ENCODE measurements at regions not wholly inside any gene's neighbourhood (a gene's known extent, or its start where the extent isn't known, plus 50 kb on each side); places are given as distances from the start of the nearest gene placed in this dataset.

GRCh38 chr2:128371248-128371630, 52.6 kb upstream of the HS6ST1 start:
- no peak overlapping the region for H3K4me3 ChIP-seq (ENCODE audit: low read depth, low read length)
- H3K4me1 ChIP-seq = no peaks in the 10 kb centered on the region
- no peak overlapping the region for H3K27ac ChIP-seq
- H3K79me2 ChIP-seq = no peaks in the 10 kb centered on the region
- TF ChIP-seq CTCF (IDR thresholded peaks at IDR 0.05) = no peak
- no peak overlapping the region for H3K4me2 ChIP-seq (ENCODE audit: low read length)
- no peak overlapping the region for H3K9ac ChIP-seq
- no peaks in the 10 kb centered on the region for H3K27me3 ChIP-seq (ENCODE audit: control insufficient read depth, insufficient read depth, low read length)
- no peaks in the 10 kb centered on the region for H3K36me3 ChIP-seq (ENCODE audit: control insufficient read depth, insufficient read depth, low read length)
- H3K9me3 ChIP-seq (ENCODE audit: control insufficient read depth, low read length) = no peaks in the 10 kb centered on the region
- no peak overlapping the region for H2AFZ ChIP-seq

GRCh38 chr2:128371648-128372345, 53.1 kb upstream of the HS6ST1 start:
- H2AFZ ChIP-seq = no peak overlapping the region

GRCh38 chr2:128372621-128373341, 54.1 kb upstream of the HS6ST1 start:
- Histone ChIP-seq H3K9ac (no peak overlapping the region), H3K4me1 (no peaks in the 10 kb centered on the region), H3K36me3 (ENCODE audit: control insufficient read depth, insufficient read depth, low read length) (no peaks in the 10 kb centered on the region), H3K9me3 (ENCODE audit: control insufficient read depth, low read length) (no peaks in the 10 kb centered on the region), H3K27me3 (ENCODE audit: control insufficient read depth, insufficient read depth, low read length) (no peaks in the 10 kb centered on the region), H2AFZ (no peak overlapping the region), H3K4me3 (ENCODE audit: low read depth, low read length) (no peak overlapping the region), H3K27ac (no peak overlapping the region), H3K4me2 (ENCODE audit: low read length) (no peak overlapping the region), H3K79me2 (no peaks in the 10 kb centered on the region)
- no peak for TF ChIP-seq CTCF (IDR thresholded peaks at IDR 0.05)

More at GRCh38 chr2:128371648-128372345, 53.1 kb upstream of the HS6ST1 start:
- Histone ChIP-seq H3K4me2 (ENCODE audit: low read length) (no peak overlapping the region), H3K9me3 (ENCODE audit: control insufficient read depth, low read length) (no peaks in the 10 kb centered on the region), H3K36me3 (ENCODE audit: control insufficient read depth, insufficient read depth, low read length) (no peaks in the 10 kb centered on the region), H3K4me1 (no peaks in the 10 kb centered on the region), H3K27ac (no peak overlapping the region), H3K27me3 (ENCODE audit: control insufficient read depth, insufficient read depth, low read length) (no peaks in the 10 kb centered on the region), H3K79me2 (no peaks in the 10 kb centered on the region), H3K4me3 (ENCODE audit: low read depth, low read length) (no peak overlapping the region), H3K9ac (no peak overlapping the region)
- no peak for TF ChIP-seq CTCF (IDR thresholded peaks at IDR 0.05)

- no peak overlapping the region for H3K27ac ChIP-seq
- no peak overlapping the region for H3K4me2 ChIP-seq (ENCODE audit: low read length)
- H3K4me3 ChIP-seq (ENCODE audit: low read depth, low read length) = no peak overlapping the region
- no peak for TF ChIP-seq CTCF (IDR thresholded peaks at IDR 0.05)
- no peaks in the 10 kb centered on the region for H3K36me3 ChIP-seq (ENCODE audit: control insufficient read depth, insufficient read depth, low read length)
- H3K9ac ChIP-seq = no peak overlapping the region
- H3K79me2 ChIP-seq = no peaks in the 10 kb centered on the region
- no peaks in the 10 kb centered on the region for H3K9me3 ChIP-seq (ENCODE audit: control insufficient read depth, low read length)
- no peak overlapping the region for H2AFZ ChIP-seq
- H3K27me3 ChIP-seq (ENCODE audit: control insufficient read depth, insufficient read depth, low read length) = no peaks in the 10 kb centered on the region
- no peaks in the 10 kb centered on the region for H3K4me1 ChIP-seq
These were observed 54.9 kb upstream of the HS6ST1 start for GRCh38 chr2:128373451-128374000.

All from parathyroid adenoma (tissue), 2 donors.